Transverse colon (tissue), 4 donors: ENCODE measurements at regions not wholly inside any gene's neighbourhood (a gene's known extent, or its start where the extent isn't known, plus 50 kb on each side); places are given as distances from the start of the nearest gene placed in this dataset.
A peak's percentile ranks its signal among the peaks of the same experiment; 100 is the strongest.

ENCODE experiments used
- DNase-seq: peaks from one replicate; pipeline ENCODE4 v3.0.0-alpha.2; 2019
- H3K27ac ChIP-seq, 4 donors: fragments of 200-600 bp; sonication (generic); 2 replicates each; pipeline ENCODE4 v1.5.1; 2016 to 2018; ENCODE audit warnings: inconsistent platforms in 4 of 4
- H3K27me3 ChIP-seq: fragments of 200-600 bp; sonication (generic); 2 replicates; pipeline ENCODE4 v1.5.1; 2017; ENCODE audit warnings: inconsistent platforms
- H3K36me3 ChIP-seq, 4 donors: fragments of 200-600 bp; sonication (generic); 2 replicates each; pipeline ENCODE4 v1.5.1; 2017 to 2019; ENCODE audit warnings: inconsistent platforms in 4 of 4
- H3K4me1 ChIP-seq, 4 donors: fragments of 200-600 bp; sonication (generic); 2 replicates each; pipeline ENCODE4 v1.5.1; 2017 to 2020; ENCODE audit warnings: inconsistent platforms in 4 of 4
- H3K4me3 ChIP-seq, 4 donors: fragments of 200-600 bp; sonication (generic); 1 replicate in 1 of 4; 2 replicates in 3 of 4; pipeline versions ENCODE4 v1.5.1 to v1.6.1; 2017 to 2019; ENCODE audit warnings: inconsistent platforms in 4 of 4
- H3K9me3 ChIP-seq, 2 donors: fragments of 200-600 bp; sonication (generic); 2 replicates each; pipeline ENCODE4 v1.5.1; 2017 to 2019; ENCODE audit warnings: inconsistent platforms in 2 of 2
- CTCF ChIP-seq, 5 experiments: fragments of 200-600 bp in 3 of 5; fragments of 450-650 bp in 2 of 5; sonication (generic) in 3 of 5; IDR thresholded peaks; 1 replicate in 2 of 5; 2 replicates in 3 of 5; pipeline ENCODE4 v1.5.1; 2016 to 2017; ENCODE audit warnings: antibody characterized with exemption in 5 of 5, inconsistent platforms in 3 of 5, mild to moderate bottlenecking in 2 of 5, moderate library complexity in 1 of 5
- EP300 ChIP-seq: sonication (generic); formaldehyde crosslinking; IDR thresholded peaks from one replicate; pipeline ENCODE4 v1.6.1; 2017; ENCODE audit warnings: antibody characterized with exemption, low read depth
- POLR2A ChIP-seq: fragments of 450-650 bp; IDR thresholded peaks from one replicate; pipeline ENCODE4 v1.6.1; 2016; ENCODE audit warnings: antibody characterized with exemption, mild to moderate bottlenecking, moderate library complexity
- POLR2AphosphoS5 ChIP-seq, 3 donors: sonication (generic); formaldehyde crosslinking; IDR thresholded peaks; one replicate each; pipeline ENCODE4 v1.6.1; 2016; ENCODE audit warnings: antibody characterized with exemption in 3 of 3
- WGBS, 2 donors: methylation state at CpG; one replicate each; pipeline ENCODE4 v1.1.5; 2018; ENCODE audit warnings: low coverage in 1 of 2; 5-methylcytosine and 5-hydroxymethylcytosine counted together
- in situ Hi-C, 4 donors: fragments of 200-750 bp; cut with MboI; loops; one replicate each; pipeline versions ENCODE4 v1.15.0 to v1.15.1; 2017; ENCODE audit warnings: low sequenced_read_pairs in 3 of 4, low pct_ligation_motif_present in 1 of 4, low pct_unique_long_range_greater_than_20kb in 1 of 4
- intact Hi-C: fragments of 100-400 bp; cut with DNase I; formaldehyde crosslinking; loops from one replicate; pipeline ENCODE4 v1.15.1; 2023; ENCODE audit warnings: low total_unique reads

DNA sequence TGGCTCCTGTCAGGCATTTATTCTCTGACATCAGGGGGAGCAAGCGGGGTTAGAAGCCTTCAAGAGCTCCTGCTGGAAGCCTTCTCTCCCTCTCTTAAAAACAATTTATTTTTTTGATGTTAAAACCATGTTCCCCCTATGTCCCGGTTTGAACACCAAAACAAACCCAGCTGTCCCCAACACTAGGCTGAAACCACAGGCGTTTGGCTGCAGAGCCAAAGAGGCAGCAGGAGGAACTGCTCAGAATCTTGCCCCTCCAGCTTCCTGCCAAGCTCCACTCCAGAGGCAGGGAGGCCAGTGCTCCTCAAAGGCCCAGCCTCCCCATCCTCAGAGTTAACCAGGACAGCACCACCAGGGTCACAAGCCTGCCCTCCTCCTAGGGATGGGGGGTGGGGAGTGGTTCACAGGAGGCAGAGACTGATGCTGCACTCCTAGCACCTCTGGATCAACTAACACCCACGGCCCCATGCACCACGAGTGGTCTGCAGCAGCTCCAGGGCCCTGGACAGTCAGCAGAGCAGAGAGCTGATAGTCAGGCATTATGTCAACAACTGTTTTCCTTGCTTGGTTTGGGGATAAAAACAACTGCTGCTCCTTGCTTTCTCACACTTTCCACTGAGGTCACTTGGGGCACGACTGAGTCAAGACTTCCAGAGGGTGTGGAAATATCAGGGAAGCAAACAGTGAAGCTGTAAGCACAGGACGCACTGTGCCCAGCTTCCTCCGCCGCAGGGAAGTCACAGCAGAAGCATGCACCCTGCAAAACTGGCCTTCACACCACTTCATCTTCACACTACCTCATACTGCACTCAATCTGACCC lies 96.5 kb upstream of the ADRA1B start:
- WGBS, 2 donors: 40 to 53% methylated on average over 3 to 9 of the region's 9 CpGs
- intact Hi-C loops: no loop called here
- Histone ChIP-seq H3K36me3 (no peaks in the 10 kb centered on the region), H3K27ac (peak overlapping the region; percentile 62 to 69 (median 66)), H3K27me3 (no peaks in the 10 kb centered on the region), H3K4me3 (no peak overlapping the region), H3K9me3 (no peaks in the 10 kb centered on the region), H3K4me1 (peaks cover 0 to 3% (median 1%) of the 10 kb centered on the region in 4 donors)
- in situ Hi-C loops: no loop called here
- peak; percentile 56 to 90 (median 75) for TF ChIP-seq POLR2AphosphoS5 (IDR thresholded peaks at IDR 0.05)
- peak; percentile 89 for TF ChIP-seq EP300
- TF ChIP-seq POLR2A: no peak
- no peak for TF ChIP-seq CTCF (IDR thresholded peaks at IDR 0.05)
- peak; percentile 62 for DNase-seq

- H3K27ac ChIP-seq: peak overlapping the region; percentile 62 to 69 (median 64)
These were observed 95.6 kb upstream of the ADRA1B start for GRCh38 chr5:159820692-159821091.

DNA sequence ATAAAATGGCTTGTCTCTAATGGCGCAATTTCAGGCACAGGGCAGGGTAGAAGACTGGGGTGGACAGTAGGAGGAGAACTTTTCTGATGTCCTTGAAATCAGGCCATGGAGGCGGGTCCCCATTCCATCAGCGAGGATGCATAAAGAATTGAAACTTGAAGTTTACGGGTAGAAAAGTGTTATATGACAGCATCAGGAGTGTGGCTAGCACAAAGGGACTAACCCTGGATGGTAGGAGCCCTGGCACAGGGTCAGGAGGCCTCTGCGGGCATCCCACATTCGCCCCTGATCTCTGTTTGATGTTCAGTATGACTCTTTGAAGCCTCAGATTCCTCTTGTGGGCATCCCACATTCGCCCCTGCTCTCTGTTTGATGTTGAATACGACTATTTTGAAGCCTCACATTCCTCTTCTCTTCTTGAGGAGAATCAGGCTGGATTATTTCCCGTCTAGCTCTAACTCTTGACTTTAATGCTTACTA lies 94.8 kb upstream of the ADRA1B start:
- peaks cover 0 to 7% (median 1%) of the 10 kb centered on the region in 4 donors for H3K4me1 ChIP-seq
- no peak overlapping the region for H3K4me3 ChIP-seq

More at GRCh38 chr5:159820692-159821091, 95.6 kb upstream of the ADRA1B start:
- Histone ChIP-seq H3K4me1 (peaks cover 0 to 3% (median 1%) of the 10 kb centered on the region in 4 donors), H3K4me3 (no peak overlapping the region), H3K36me3 (no peaks in the 10 kb centered on the region), H3K9me3 (no peaks in the 10 kb centered on the region), H3K27me3 (no peaks in the 10 kb centered on the region)
- no peak for DNase-seq
- 91 to 100% methylated on average over 1 to 3 of the region's 3 CpGs for WGBS, 2 donors
- TF ChIP-seq POLR2AphosphoS5 (IDR thresholded peaks at IDR 0.05) (no peak), POLR2A (no peak), CTCF (IDR thresholded peaks at IDR 0.05) (no peak), EP300 (no peak)
- intact Hi-C loops: no loop called here
- in situ Hi-C loops: no loop called here

More for the DNA sequence above, 94.8 kb upstream of the ADRA1B start:
- 83 to 85% methylated on average over 4 to 9 of the region's 9 CpGs for WGBS, 2 donors
- Histone ChIP-seq H3K27me3 (no peaks in the 10 kb centered on the region), H3K9me3 (no peaks in the 10 kb centered on the region), H3K36me3 (no peaks in the 10 kb centered on the region), H3K27ac (no peak overlapping the region)
- TF ChIP-seq EP300 (no peak), POLR2AphosphoS5 (IDR thresholded peaks at IDR 0.05) (no peak), POLR2A (no peak), CTCF (IDR thresholded peaks at IDR 0.05) (no peak)
- in situ Hi-C loops: no loop called here
- intact Hi-C loops: no loop called here
- DNase-seq: no peak
